ENCODE measurements at regions not wholly inside any gene's neighbourhood (a gene's known extent, or its start where the extent isn't known, plus 50 kb on each side); places are given as distances from the start of the nearest gene placed in this dataset.
"Not testable (repeated sequence)": the region's sequence is repeated elsewhere in the genome, so short reads cannot be mapped to it uniquely, and the experiment has no call there.

GRCh38 chrX:953879-954482 is 258.5 kb downstream of the CRLF2 start:
- no peak for DNase-seq (ENCODE audit: low spot score)

DNA sequence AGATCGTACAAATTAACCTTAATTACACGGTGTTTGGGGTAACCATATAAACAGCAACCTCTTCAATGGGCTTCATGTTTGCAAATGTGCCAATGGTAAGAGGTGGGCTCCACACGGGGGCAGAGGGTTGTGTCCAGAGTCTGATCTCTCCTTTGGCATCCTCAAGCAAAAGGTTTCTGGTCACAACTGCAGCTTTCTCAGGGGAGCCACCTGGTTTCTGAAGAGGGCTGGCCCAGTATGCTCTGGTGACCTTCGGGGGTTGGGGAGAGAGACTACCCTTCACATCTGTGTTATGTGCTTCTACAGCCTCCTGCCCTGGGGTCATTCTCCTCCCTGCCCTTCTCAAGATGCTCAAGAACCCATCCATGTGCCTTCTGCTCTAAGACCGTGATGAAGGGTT is 259.6 kb downstream of the CRLF2 start:
- DNase-seq (ENCODE audit: low spot score) = no peak

- not testable (repeated sequence) for DNase-seq (ENCODE audit: low spot score)
Measured at GRCh38 chrX:947262-947661, 265.2 kb downstream of the CRLF2 start.

GRCh38 chrX:943035-943434 is 269.4 kb downstream of the CRLF2 start:
- no peak for DNase-seq (ENCODE audit: low spot score)

DNA sequence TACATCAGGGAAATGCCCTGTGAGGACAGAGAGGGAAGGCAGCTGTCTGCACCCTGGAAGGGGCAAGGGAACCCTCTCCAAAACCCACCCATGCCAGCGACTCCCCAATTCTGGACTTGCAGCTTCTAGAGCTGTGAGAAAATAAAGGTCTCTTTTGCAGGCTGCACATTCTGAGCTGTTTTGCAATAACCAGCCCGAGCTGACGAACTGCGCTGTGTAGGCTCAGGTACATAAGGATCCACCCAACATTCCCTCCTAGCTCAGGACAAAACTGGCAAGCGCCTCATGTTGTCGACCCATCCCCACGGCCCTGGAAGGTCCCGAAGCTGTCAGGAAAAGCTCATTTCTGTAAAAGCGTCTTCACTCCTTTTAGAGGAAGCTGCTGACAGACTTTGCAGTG is 271.8 kb downstream of the CRLF2 start:
- DNase-seq (ENCODE audit: low spot score) = no peak

DNA sequence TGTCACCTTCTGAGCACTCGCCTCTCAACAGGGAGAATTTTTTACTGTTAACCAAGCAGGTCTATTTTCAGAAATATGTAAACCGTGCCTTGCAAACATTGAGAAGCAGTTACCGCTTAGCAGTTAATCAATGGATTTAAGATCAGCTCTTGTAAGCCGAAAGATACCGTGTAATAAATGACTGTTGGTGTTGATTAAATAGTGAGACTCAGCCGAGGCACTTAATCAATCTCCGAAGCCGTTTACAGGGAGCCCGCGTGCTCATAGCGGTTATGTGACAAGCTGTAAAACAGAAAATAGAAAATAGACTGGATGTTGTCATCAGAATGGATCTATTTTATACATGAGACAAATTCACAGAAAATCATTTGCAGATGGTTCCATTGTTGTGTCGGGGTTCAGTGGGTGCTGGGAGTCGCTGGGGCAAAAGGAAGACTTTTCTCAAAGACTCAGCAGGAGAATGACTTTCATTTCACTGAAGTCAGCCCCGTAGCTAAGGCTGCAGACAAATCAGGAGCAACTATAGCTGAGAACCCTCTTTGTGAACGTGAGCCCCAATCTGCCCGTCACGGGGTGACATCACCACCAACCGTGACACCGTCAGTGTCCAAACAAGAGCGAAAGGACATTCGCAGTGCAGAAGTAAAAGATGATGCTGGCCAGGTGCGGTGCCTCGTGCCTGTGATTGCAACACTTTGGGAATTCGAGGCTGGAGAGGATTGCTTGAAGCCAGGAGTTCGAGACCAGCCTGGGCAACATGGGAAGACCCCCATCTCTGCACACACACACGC is 275.3 kb downstream of the CRLF2 start:
- DNase-seq (ENCODE audit: low spot score) = no peak

DNA sequence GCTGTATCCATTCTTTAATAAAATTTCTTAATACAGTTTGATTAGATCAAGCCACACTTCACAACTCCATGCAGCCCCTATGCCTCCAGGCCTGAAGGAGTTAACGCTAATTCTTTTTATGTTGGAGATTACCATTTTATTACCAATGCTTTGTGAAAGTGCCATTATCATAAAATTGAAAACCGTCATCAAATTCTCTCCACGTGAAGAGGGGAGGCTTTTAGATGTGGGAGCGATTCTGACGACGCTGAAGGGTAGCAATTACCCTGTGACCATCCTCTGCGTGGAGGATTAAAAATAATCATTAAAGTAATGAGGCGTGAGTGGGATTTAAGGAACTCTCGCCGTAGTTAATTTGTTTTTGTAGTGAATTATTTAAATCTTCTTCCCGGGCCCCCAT is 278.8 kb downstream of the CRLF2 start:
- DNase-seq (ENCODE audit: low spot score) = no peak

DNA sequence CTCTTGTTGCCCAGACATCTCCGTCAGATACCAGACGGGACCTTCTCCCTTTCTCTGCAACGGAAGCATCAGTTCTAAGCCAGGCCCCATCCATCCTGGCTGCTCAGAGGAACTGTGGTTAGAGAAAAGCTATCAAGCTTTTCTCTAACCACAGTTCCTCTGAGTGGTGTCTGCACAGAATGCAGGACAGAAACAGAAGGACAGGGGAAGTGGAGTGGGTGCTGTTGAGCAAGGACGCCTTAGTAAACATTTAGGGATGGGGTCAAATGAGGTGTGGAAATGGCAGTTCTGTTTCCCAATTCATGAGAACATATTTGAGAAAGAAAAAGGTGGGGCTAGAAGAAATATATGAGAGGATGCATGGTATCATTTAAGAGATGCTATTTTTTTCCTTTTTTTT is 283.8 kb downstream of the CRLF2 start:
- no peak for DNase-seq (ENCODE audit: low spot score)

DNA sequence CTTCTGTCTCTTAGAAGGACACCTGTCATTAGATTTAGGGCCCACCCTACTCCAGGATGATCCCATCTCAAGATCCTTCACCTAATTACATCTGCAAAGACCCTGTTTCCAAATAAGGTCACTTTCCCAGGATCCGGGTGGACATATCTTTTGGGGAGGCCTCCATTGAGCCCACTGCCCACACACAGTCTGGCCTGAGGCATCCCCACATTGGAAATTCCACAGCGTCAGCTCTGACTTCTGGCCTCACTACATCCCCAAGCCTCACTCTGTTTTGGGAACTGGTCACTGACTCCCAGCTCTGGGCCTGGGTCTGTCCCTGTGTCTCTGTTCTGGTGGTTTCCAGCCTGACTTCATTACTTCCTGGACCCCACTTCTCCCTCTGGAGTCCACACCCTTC is 285.5 kb downstream of the CRLF2 start:
- no peak for DNase-seq (ENCODE audit: low spot score)

DNA sequence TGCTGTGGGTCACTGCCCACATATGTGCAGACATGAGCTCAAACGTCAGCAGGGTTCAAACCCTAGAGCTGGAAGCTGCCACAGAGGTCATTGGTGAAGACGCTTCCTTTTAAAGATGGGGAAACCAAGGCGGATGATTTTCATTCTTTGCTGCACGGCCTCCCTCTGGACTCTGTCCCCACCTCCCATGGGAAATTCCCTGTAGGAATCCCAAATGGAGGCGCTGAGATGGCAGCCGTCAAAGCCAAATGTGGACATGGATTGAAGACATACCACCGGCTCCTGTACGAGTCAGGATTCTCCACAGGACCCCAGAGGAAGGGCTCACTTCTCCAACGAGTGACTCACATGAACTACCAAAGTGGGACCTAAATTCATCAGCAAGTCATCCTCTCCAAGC is 286.4 kb downstream of the CRLF2 start:
- DNase-seq (ENCODE audit: low spot score) = no peak

GRCh38 chrX:925652-926061 is 286.8 kb downstream of the CRLF2 start:
- DNase-seq (ENCODE audit: low spot score) = no peak

DNA sequence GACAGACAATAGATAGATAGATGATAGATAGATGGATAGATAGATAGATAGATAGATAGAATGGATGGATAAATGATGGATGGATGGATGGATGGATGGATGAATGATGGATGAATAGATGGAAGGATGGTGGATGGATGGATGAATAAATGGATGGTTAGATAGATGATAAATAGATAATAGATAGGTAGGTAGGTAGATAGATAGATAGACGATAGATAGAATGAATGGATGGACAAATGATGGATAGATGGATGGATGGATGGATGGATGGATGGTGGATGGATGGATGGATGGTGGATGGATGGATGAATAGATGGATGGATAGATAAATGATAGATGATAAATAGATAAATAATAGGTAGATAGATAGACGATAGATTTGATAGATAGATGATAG is 287.4 kb downstream of the CRLF2 start:
- no peak for DNase-seq (ENCODE audit: low spot score)

DNA sequence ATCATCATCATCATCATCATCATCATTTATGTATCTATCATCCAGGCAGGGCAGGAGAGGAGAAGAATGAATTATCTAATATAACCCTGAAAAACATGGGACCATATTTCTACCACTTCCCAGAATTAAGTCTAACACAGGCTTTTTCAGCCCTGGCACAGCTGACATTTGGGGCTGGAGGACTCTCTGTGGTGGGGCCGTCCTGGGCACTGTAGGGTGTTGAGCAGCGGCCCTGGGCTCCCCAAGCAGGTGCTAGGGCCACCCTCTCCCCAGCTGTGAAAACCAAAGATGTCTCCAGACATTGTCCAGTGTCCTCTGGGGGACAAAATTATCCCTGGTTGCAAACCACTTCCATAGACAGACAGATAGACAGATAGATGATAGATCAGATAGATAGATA is 288.4 kb downstream of the CRLF2 start:
- DNase-seq (ENCODE audit: low spot score) = no peak

- DNase-seq (ENCODE audit: low spot score) = no peak
Measured at GRCh38 chrX:920234-920799, 289.7 kb downstream of the SHOX start.

- DNase-seq (ENCODE audit: low spot score) = no peak
Measured at GRCh38 chrX:916230-916599, 285.6 kb downstream of the SHOX start.

DNA sequence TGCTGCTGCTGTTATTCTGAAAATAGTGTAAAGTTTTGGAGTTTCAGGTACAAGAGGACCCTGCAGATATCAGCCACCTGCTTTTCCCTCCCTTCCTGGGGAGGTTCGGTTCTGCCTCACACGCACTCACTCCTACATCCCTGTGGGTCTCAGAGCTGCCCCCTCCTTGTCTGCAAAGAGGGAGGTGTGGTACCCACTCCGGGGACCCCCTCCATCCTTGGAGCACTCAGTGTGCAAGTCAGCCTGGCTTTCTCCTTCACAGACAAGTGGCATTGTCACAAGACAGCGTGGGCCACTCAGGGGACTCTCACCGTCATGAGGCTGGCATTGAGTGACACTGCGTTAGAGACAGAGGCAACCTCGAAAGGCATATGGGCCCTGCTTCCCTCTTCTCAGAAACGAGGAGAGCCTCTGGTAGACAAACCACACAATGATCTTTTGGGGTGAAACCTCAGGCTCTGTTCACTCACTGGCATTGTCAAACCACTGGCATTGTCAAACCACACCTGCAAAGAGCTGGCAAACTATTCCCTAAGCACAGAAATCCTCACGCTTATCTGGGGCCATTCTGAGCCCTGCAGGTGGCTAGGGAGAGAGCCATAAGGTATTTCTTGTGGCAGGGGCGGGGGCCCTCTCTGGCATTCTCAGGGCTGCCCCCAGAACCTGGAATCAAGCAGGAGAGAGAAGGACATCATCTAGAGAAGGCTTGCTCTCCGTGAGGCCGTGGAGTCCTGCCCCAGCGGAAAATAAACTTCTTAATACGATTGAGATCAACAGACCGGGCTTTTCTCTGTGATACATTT is 285.0 kb downstream of the SHOX start:
- no peak for DNase-seq (ENCODE audit: low spot score)

DNA sequence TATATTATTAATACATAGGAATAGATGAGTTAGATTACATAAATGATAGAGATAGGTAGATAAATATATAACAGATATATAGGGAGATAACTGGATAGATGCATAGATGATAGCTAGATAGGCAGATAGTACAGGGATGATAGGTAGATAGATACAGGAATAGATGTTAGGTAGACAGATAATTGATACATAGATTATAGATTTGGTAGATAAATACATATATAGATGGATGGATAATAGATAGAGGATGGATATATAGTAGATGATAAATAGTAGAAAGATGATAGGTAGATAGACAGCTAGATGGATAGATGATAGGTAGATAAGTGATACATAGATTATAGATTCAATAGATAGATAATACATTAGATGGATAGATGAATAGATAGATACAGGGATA is 283.6 kb downstream of the SHOX start:
- no peak for DNase-seq (ENCODE audit: low spot score)

GRCh38 chrX:912677-913076 is 282.1 kb downstream of the SHOX start:
- no peak for DNase-seq (ENCODE audit: low spot score)

GRCh38 chrX:909068-909467 is 278.5 kb downstream of the SHOX start:
- DNase-seq (ENCODE audit: low spot score) = not testable (repeated sequence)

DNA sequence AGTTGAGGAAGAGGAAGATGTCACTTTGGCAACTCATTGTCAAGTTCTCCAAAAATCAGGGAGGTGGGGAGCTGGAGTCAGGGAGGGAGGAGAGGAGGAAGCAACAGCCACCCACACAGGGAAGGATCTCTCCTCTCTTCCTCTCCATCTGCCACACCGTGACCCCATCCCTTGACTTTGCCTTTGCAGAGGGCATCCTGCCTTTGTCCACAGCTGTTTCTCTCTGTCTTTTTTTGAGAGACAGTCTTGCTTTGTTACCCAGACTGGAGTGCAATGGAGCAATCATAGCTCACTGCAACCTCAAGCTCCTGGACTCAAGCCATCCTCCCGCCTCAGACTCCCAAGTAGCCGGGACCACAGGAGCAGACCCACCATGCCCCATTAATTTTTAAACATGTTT is 276.0 kb downstream of the SHOX start:
- DNase-seq (ENCODE audit: low spot score) = no peak

- DNase-seq (ENCODE audit: low spot score) = no peak
Measured at GRCh38 chrX:905848-906566, 275.4 kb downstream of the SHOX start.

- no peak for DNase-seq (ENCODE audit: low spot score)
Measured at GRCh38 chrX:903116-903515, 272.5 kb downstream of the SHOX start.
